ENCODE measurements at regions not wholly inside any gene's neighbourhood (a gene's known extent, or its start where the extent isn't known, plus 50 kb on each side); places are given as distances from the start of the nearest gene placed in this dataset.
"Not testable (repeated sequence)": the region's sequence is repeated elsewhere in the genome, so short reads cannot be mapped to it uniquely, and the experiment has no call there.

- DNase-seq: no peak
Observed at GRCh38 chr2:10183146-10183675, 60.7 kb downstream of the RRM2 start.

- DNase-seq: no peak
Observed at GRCh38 chr2:10184421-10184820, 61.9 kb downstream of the RRM2 start.

DNA sequence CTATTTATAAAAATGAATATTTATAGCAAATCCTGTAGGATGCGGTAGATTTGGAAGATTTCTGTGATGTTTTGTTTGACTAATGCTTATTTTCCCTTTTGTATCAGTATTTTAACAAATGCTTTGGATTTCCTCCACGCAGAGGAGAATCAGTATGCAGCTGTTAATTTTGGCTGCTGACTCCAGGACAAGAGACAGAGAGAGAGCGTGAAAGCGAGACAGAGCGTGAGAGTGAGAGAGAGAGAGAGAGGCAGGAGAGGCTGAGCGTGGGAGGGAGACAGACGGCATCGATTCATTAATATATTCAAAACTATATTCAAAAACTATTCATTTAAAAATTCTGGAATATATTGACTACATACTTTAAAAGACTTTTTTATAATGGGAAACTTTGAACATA is 62.5 kb downstream of the RRM2 start:
- no peak for DNase-seq

GRCh38 chr2:10185755-10186154 is 63.2 kb downstream of the RRM2 start:
- DNase-seq: no peak

DNA sequence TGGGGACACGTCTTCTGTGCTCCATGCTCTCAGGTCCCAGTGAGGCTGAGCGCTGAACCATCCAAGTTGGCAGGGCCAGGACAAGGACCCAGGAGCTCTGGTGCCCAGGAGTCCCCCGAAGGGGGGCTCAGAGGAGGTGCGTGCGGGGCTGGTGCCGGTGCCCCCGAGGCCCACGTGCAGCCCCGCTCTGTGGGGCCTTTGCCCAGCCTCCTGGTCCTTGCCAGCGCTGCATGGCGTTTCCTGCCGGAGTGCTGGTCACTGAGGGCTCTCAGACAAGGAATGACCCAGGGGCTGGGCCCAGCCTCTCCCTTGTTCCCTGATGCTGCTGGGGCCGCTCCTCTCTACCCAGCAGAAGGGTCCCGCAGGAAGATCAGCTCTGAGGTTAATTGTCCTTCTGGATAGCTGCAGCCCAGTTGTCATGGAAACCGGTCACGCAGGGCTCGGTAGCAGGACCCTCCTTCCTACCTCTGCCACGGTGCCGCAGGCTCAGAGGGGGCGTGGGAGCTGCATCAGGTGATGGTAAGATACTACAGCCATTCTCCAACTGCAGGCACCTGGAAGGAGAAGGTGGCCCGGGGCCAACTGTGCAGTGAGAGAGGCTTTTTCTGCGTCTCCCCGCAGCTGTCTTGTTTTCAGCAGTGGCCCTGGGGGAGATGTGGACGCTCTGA is 64.5 kb downstream of the RRM2 start:
- no peak for DNase-seq

GRCh38 chr2:10187661-10188060 is 65.1 kb downstream of the RRM2 start:
- DNase-seq: no peak

- no peak for DNase-seq
Observed at GRCh38 chr2:10188211-10188610, 65.7 kb downstream of the RRM2 start.

GRCh38 chr2:10188729-10189305 is 66.3 kb downstream of the RRM2 start:
- DNase-seq: no peak

- no peak for DNase-seq
Observed at GRCh38 chr2:10190255-10190654, 67.7 kb downstream of the RRM2 start.

DNA sequence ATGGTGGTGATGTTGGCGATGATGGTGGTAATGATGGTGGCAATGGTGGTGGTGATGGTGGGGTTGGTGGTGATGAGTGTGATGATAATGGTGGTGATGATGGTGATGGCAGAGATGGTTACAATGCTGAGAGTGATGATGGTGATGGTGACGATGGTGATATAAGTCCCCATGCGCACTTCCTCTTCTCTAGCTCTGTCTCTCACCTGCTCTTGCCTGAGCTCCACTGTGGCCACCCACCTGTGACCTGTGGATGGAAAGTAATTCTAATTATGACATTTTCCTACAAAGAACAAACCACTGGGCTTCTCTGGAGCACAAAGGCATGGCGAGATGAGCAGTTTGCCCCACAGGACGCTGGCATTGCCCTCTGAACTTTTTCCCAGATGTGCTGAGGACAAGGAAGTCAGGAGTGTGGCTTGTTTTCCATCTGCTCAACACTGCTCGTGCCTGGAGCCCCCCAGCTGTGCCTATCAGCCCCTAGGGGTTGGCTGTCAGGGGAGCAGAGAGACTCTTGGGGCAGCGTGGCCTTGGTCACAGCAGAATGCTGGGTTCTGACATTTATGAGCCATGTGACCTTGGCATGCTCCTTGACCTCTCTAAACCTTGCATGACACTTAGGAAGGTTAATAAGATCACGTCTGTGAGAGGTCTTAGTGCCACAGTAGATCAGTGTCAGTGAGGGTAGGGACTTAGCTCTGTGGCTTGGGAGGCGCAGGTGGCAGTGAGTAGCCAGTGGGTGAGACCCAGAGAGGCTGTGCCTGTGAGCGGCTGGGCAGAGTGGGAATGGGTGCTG is 68.4 kb downstream of the RRM2 start:
- DNase-seq: no peak

DNA sequence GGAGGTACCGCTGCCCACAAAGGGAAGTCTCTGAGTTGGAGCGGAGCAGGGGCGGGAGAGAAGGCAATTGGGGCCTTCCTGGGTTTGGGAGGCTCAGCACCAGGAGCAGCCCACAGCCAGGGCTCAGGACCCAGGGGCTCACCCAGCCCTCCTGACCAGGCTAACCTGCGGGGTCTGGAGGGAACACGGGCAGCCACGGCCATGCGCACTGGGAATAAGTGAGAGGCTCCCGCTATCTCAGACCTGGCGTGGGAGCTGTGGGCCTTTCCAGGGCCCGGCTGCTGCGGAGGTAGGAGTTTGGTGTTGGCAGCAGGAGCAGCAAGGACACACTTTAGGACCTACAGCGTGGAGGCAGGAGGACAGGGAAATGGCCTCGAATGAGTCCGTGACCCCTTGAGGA is 69.0 kb downstream of the RRM2 start:
- no peak for DNase-seq

DNA sequence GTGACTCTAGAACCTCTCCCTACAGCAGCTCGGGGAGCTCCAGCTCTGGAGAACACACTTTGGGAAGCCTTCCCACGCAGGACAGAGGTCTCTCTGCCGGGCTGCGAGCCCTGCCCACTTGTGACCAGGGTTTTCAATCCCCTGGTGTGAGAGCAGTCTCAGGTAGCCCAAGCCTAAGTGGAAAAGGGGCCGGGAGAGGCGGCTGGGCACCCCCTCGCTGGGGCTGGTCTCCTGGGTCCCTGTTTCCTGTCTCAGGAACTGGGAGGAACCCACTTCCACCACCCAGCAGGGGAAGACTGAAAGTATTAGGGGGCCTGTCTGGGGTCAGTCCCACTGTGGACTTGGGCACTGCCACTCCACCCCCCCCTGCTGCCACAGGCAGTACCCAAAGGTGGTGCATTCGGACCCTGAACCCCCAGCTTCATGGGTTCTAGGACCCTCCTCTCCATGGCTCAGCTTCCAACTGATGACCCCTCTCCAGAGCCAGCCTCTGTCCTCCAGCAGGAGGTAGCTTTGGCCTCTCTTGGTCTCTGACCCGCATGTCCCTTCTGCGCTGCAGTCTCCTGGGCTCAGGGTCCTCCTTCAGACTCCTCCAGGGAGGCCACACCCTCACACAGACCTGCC is 70.0 kb downstream of the RRM2 start:
- DNase-seq: no peak

- DNase-seq: no peak
Observed at GRCh38 chr2:10193276-10193795, 70.8 kb downstream of the RRM2 start.

DNA sequence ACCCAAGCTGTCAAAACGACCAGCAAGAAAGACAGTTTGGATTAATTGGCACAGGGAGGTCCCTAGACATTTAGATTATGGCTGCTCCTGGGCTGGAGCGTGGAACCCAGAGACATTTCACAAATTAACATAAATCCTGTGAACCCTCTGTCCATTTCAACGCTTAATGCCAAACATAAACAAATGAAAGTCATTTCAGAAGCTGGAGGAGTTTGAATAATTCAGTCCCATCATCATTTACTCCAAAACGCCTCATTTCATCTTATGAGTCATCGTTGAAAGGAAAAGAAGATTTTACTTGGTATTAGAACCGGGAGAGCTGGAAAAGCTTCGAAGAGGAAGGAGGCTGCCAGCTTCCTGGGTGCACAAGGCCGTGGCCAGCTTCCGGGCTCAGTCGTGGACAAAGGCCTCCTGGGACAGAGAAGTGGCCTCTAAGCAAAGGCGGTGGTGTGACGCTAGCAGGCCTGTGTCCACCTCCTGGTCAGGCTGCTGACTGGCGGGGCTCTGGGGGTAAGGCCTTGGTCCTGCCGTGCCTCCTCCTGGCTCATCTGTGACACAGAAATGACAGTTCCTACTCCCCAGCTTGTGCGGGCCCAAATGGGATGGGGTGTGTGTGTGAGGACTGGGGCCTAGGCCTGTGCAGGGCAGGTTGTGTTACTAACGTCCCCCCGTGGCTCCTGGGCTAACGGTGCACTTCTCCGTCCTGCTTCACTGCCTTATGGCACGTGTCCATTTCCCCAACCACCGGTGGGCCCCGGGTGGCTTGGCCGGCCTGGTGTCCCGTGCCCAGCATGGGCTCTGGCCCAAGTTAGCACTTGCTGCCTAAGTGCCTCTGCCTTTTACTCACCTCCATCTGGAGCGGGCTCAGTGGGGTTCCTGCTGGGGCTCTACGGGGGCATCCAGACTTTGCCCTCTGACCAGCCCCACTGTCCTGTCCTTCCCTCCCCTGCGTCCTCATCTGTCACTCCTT is 71.6 kb downstream of the RRM2 start:
- DNase-seq: no peak

DNA sequence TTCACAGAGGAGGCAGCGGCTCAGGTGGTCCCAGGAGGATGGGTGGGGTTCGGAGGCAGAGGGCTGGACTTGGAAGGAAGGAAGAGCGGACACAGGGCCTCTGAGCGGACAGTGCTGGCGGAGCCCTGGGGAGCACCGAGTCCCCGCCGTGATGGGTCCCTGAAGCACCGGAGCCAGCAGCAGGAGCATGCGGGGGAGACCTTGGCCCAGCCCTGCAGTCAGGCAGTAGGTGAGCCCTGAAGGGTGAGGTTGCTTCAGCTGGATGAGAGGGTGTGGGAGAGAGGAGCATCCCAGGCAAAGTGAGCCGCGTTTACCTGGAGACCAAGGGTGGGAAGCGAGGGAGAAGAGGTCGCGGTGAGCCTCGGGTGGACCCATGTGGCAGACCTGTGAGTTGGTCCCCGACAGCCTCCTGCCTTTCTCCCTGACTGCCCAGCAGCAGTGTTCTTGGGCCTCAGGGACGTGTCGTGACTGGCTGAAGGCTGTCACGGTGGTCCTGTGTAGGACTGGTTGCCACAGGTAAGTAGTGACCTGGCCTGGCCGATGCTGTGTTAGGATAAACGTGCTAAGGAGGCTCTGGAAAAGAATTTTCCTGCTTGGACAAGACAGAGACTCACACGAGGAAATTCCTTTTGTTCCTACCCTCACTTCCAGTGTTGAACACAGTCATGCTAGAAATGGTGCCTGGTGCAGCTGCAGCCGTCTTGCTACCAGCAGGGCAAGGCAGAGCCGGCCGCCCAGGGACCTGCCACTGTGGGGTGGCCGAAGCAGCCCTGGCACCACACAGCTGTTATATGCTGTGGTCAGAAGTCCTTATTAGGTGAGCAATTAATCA is 73.0 kb downstream of the RRM2 start:
- DNase-seq: no peak

DNA sequence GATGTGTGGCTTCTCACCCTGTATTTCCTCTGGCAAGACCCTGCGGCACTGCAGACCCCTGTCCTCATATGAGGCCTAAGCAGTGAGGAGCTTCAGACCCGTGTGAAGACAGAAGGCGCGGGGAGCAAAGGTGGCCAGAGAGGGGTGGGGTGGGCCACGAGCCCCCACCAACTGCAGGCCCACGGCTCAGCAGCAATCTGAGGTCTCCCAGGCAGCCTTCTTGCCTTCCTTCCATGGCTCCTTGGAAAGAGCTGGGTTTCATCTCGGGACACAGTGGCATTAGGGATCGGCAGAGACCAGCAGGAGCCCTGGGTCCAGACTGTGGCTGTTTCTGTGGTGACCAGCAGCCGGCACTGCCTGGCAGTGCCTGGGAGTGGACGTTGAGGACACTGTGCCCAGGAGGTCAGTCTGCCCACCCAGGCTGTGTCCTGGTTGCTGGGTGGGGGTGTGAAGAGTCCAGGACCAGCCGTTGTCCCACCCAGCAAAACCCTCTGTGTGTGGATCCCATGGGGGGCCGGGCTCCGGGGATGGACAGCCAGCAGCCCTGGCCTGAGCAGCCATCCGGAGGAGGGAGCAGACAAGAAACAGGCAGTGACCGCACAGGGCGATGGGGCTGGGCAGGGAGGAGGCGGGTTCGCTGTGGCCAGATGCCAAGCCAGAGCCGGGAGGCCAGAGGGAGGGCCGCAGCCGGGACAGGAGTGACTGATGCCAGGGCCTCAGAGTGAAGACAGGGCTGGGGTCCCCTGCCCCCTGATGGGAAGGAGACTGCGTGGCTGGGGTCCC is 73.8 kb downstream of the RRM2 start:
- no peak for DNase-seq

DNA sequence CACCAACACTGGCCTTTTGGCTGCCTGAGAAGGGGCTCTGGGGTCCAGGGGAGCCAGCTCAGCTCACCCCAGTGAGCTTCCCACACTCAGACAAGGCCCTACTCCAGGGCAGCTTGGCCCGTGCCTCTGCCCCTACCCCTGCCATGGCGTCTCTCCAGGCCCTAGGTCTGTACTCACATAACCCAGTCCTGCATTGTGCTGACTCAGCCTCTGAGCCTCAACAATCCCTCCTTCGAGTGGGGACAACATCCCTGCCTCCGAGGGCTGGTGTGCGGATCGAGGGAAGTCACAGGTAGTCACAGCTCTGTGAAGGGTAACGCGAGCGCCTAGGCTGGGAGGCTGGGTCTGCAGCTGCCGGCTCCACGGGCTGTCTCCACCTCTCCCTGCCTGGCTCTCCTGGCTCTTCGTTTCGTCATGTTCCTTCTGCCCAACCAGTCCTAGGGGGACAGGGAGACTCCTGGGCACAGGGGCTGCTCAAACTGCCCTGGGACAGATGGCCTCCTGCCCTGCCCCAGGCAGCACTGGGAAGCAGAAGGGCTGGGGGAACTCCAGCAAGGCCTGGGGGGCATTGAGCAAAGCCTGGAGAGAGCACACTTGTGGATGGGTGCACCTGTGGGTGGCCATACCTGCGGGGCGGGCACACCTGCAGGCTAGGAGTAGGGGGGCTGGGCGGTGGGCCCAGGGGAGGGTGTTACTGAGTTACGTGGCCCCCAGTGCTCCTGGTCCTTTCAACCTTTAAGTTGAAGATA is 74.6 kb downstream of the RRM2 start:
- no peak for DNase-seq

DNA sequence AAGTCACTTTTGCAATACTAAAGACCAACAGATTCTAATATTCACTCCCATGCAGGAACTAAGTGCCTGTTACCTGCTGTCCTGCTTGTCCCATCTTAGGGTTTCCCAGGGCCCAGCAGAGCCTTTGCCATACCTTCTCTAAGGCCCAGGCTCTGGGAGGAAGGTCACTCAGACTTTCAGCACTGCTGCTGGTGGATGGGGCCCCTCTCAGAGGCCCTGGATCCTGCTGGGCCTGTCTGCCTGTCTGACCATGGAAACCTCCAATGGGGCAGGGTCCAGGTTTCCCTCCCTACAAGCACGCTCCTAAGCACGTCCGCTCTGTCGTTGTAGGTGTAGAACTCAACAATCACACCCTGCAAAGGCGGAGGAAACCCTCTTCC is 75.1 kb downstream of the RRM2 start:
- DNase-seq: no peak

- not testable (repeated sequence) for DNase-seq
Observed at GRCh38 chr2:10198482-10198881, 75.9 kb downstream of the RRM2 start.

GRCh38 chr2:10201201-10201600 is 78.7 kb downstream of the RRM2 start:
- no peak for DNase-seq
